ENCODE measurements at regions not wholly inside any gene's neighbourhood (a gene's known extent, or its start where the extent isn't known, plus 50 kb on each side); places are given as distances from the start of the nearest gene placed in this dataset.

GRCh38 chr10:22135591-22135990 is 82.2 kb downstream of the EBLN1 start:
- no peak for TF ChIP-seq CTCF (IDR thresholded peaks at IDR 0.05)
- TF ChIP-seq POLR2A (IDR thresholded peaks at IDR 0.05): no peak
